ENCODE measurements at regions not wholly inside any gene's neighbourhood (a gene's known extent, or its start where the extent isn't known, plus 50 kb on each side); places are given as distances from the start of the nearest gene placed in this dataset.

GRCh38 chr14:101229666-101230065, 326.1 kb upstream of the RTL1 start:
- no peak for DNase-seq (ENCODE audit: low read depth)

GRCh38 chr14:101230161-101230850, 326.8 kb upstream of the RTL1 start:
- DNase-seq (ENCODE audit: low read depth) = no peak

- no peak for DNase-seq (ENCODE audit: low read depth)
These were observed 327.5 kb upstream of the RTL1 start for GRCh38 chr14:101230851-101231550.

GRCh38 chr14:101231828-101232227, 328.3 kb upstream of the RTL1 start:
- no peak for DNase-seq (ENCODE audit: low read depth)

GRCh38 chr14:101232340-101233020, 328.8 kb upstream of the DIO3 start:
- no peak for DNase-seq (ENCODE audit: low read depth)

GRCh38 chr14:101233021-101233366, 328.3 kb upstream of the DIO3 start:
- no peak for DNase-seq (ENCODE audit: low read depth)

- DNase-seq (ENCODE audit: low read depth) = no peak
These were observed 327.9 kb upstream of the DIO3 start for GRCh38 chr14:101233391-101233790.

- no peak for DNase-seq (ENCODE audit: low read depth)
These were observed 327.5 kb upstream of the DIO3 start for GRCh38 chr14:101233808-101234207.

- DNase-seq (ENCODE audit: low read depth) = no peak
These were observed 326.9 kb upstream of the DIO3 start for GRCh38 chr14:101234244-101234937.

- DNase-seq (ENCODE audit: low read depth) = no peak
These were observed 326.3 kb upstream of the DIO3 start for GRCh38 chr14:101234999-101235334.

- no peak for DNase-seq (ENCODE audit: low read depth)
These were observed 325.8 kb upstream of the DIO3 start for GRCh38 chr14:101235335-101236103.

GRCh38 chr14:101236496-101237251, 324.6 kb upstream of the DIO3 start:
- DNase-seq (ENCODE audit: low read depth) = no peak

GRCh38 chr14:101237252-101237616, 324.1 kb upstream of the DIO3 start:
- no peak for DNase-seq (ENCODE audit: low read depth)

- DNase-seq (ENCODE audit: low read depth) = no peak
These were observed 322.2 kb upstream of the DIO3 start for GRCh38 chr14:101239065-101239464.

GRCh38 chr14:101241147-101241546, 320.1 kb upstream of the DIO3 start:
- no peak for DNase-seq (ENCODE audit: low read depth)

- DNase-seq (ENCODE audit: low read depth) = no peak
These were observed 319.5 kb upstream of the DIO3 start for GRCh38 chr14:101241807-101242278.

- DNase-seq (ENCODE audit: low read depth) = no peak
These were observed 318.6 kb upstream of the DIO3 start for GRCh38 chr14:101242442-101243385.

- no peak for DNase-seq (ENCODE audit: low read depth)
These were observed 317.5 kb upstream of the DIO3 start for GRCh38 chr14:101243587-101244338.
